ENCODE measurements at regions not wholly inside any gene's neighbourhood (a gene's known extent, or its start where the extent isn't known, plus 50 kb on each side); places are given as distances from the start of the nearest gene placed in this dataset.

DNA sequence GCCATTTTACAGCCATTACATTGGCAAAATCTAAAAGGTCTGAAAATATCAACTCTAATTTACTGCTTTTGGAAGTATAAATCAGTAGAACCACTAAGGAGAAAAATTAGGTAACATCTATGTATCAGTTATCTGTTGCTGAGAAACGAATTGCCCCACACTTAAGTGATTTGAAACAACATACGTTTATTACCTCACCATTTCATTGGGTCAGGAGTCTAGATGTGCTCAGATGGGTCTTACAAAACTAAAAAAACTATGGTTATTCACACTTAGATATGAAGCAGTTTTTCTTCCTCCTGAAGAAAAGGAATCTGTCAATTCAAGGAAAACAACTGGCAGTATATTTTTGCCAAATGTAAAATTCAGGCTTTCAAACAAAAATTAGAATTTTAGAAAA, 80.1 kb upstream of the APBB1IP start:
- Histone ChIP-seq H3K27ac (ENCODE audit: low read depth in 1 of 2, low read length in 2 of 2) (no peak overlapping the region), H3K4me3 (ENCODE audit: low read depth in 1 of 3, low read length in 3 of 3) (no peak overlapping the region), H3K36me3 (ENCODE audit: control insufficient read depth in 4 of 4, insufficient read depth in 3 of 4, low read depth in 1 of 4, low read length in 3 of 4) (no peaks in the 10 kb centered on the region), H3K9me3 (ENCODE audit: control insufficient read depth in 4 of 4, low read length in 3 of 4) (no peaks in the 10 kb centered on the region), H3K4me1 (ENCODE audit: control insufficient read depth in 4 of 4, insufficient read depth in 4 of 4, low read length in 3 of 4) (no peaks in the 10 kb centered on the region), H3K27me3 (ENCODE audit: control insufficient read depth in 4 of 4, insufficient read depth in 4 of 4, low read length in 3 of 4) (no peaks in the 10 kb centered on the region), H3K9ac (ENCODE audit: low read depth in 1 of 2, low read length in 2 of 2) (no peak overlapping the region)
- DNase-seq (ENCODE audit: low spot score) = no peak
- under 1% methylated on average over 2 of the region's 2 CpGs for WGBS
- TF ChIP-seq TAF1 (conservative IDR thresholded peaks at IDR 0.05) = no peak

- TF ChIP-seq REST (IDR thresholded peaks at IDR 0.05) (no peak), TAF1 (conservative IDR thresholded peaks at IDR 0.05) (no peak), HNF4A (conservative IDR thresholded peaks at IDR 0.05) (no peak), EGR1 (IDR thresholded peaks at IDR 0.05; ENCODE audit: low read depth in 2 of 2) (no peak), GABPA (IDR thresholded peaks at IDR 0.05 in 1 of 2, conservative IDR thresholded peaks at IDR 0.05 in 1 of 2) (no peak), SP1 (IDR thresholded peaks at IDR 0.05) (no peak), JUND (IDR thresholded peaks at IDR 0.05) (no peak), CTCF (IDR thresholded peaks at IDR 0.05; ENCODE audit: low read depth, low read length, missing input control) (no peak), HNF4G (IDR thresholded peaks at IDR 0.05) (no peak), NR2F2 (IDR thresholded peaks at IDR 0.05) (no peak), MAX (IDR thresholded peaks at IDR 0.05) (no peak), FOXA1 (IDR thresholded peaks at IDR 0.05) (no peak), RAD21 (IDR thresholded peaks at IDR 0.05) (no peak), RXRA (IDR thresholded peaks at IDR 0.05) (no peak)
- H3K9me3 ChIP-seq (ENCODE audit: control insufficient read depth in 4 of 4, low read length in 3 of 4) = no peaks in the 10 kb centered on the region
- H3K36me3 ChIP-seq (ENCODE audit: control insufficient read depth in 4 of 4, insufficient read depth in 3 of 4, low read depth in 1 of 4, low read length in 3 of 4) = no peaks in the 10 kb centered on the region
- 69% methylated on average over 1 of the region's 1 CpG for whole genome bisulfite sequencing
- H3K9ac ChIP-seq (ENCODE audit: low read depth in 1 of 2, low read length in 2 of 2) = no peak overlapping the region
- no peak overlapping the region for H3K4me3 ChIP-seq (ENCODE audit: low read depth in 1 of 3, low read length in 3 of 3)
- H3K4me1 ChIP-seq (ENCODE audit: control insufficient read depth in 4 of 4, insufficient read depth in 4 of 4, low read length in 3 of 4) = no peaks in the 10 kb centered on the region
- no peak for DNase-seq (ENCODE audit: low spot score)
- H3K27me3 ChIP-seq (ENCODE audit: control insufficient read depth in 4 of 4, insufficient read depth in 4 of 4, low read length in 3 of 4) = no peaks in the 10 kb centered on the region
- H3K27ac ChIP-seq (ENCODE audit: low read depth in 1 of 2, low read length in 2 of 2) = no peak overlapping the region
Measured at GRCh38 chr10:26359670-26360069, 78.5 kb upstream of the APBB1IP start.

DNA sequence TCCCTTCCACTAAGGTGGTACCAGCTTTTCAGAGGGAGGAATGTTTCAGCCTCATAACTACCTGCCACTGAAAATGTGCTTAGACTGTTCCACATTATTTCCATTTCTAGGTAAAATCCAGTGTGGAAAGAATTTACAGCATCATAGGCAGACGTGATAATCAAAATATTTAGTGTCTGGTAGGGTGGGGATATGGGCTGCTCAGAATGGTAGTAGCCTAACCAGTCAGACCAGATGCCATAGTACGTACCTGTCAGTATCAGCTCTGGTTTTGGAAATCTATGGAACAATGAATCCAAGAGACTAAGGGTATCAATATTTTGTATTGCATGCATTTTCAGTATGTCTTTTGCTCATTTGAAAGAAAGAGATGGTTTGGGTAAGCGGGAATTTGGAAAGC, 76.8 kb upstream of the APBB1IP start:
- Histone ChIP-seq H3K9me3 (ENCODE audit: control insufficient read depth in 4 of 4, low read length in 3 of 4) (no peaks in the 10 kb centered on the region), H3K27me3 (ENCODE audit: control insufficient read depth in 4 of 4, insufficient read depth in 4 of 4, low read length in 3 of 4) (no peaks in the 10 kb centered on the region), H3K4me3 (ENCODE audit: low read depth in 1 of 3, low read length in 3 of 3) (no peak overlapping the region), H3K36me3 (ENCODE audit: control insufficient read depth in 4 of 4, insufficient read depth in 3 of 4, low read depth in 1 of 4, low read length in 3 of 4) (no peaks in the 10 kb centered on the region), H3K9ac (ENCODE audit: low read depth in 1 of 2, low read length in 2 of 2) (no peak overlapping the region), H3K27ac (ENCODE audit: low read depth in 1 of 2, low read length in 2 of 2) (no peak overlapping the region), H3K4me1 (ENCODE audit: control insufficient read depth in 4 of 4, insufficient read depth in 4 of 4, low read length in 3 of 4) (no peaks in the 10 kb centered on the region)
- DNase-seq (ENCODE audit: low spot score) = no peak
- TF ChIP-seq FOXA2 (IDR thresholded peaks at IDR 0.05) (no peak), NR2F2 (IDR thresholded peaks at IDR 0.05) (no peak), REST (IDR thresholded peaks at IDR 0.05) (no peak)
- 81% methylated on average over 3 of the region's 3 CpGs for WGBS
